DND-41 (cell line): ENCODE measurements at regions not wholly inside any gene's neighbourhood (a gene's known extent, or its start where the extent isn't known, plus 50 kb on each side); places are given as distances from the start of the nearest gene placed in this dataset.

Source experiments
- EZH2 ChIP-seq: IDR thresholded peaks from 3 replicates; pipeline ENCODE4 v1.6.1; 2012; ENCODE audit warnings: borderline replicate concordance, low read depth, mild to moderate bottlenecking, moderate library complexity, low read length, inconsistent platforms; ENCODE audit not compliant: severe bottlenecking
- TF ChIP-seq, protein P1 (sequence below): IDR thresholded peaks from 2 replicates; pipeline ENCODE4 v1.5.1; 2012; ENCODE audit warnings: borderline replicate concordance, low read length, moderate library complexity, mild to moderate bottlenecking; ENCODE audit not compliant: poor library complexity, severe bottlenecking; ENCODE audit errors: extremely low read depth

DNA sequence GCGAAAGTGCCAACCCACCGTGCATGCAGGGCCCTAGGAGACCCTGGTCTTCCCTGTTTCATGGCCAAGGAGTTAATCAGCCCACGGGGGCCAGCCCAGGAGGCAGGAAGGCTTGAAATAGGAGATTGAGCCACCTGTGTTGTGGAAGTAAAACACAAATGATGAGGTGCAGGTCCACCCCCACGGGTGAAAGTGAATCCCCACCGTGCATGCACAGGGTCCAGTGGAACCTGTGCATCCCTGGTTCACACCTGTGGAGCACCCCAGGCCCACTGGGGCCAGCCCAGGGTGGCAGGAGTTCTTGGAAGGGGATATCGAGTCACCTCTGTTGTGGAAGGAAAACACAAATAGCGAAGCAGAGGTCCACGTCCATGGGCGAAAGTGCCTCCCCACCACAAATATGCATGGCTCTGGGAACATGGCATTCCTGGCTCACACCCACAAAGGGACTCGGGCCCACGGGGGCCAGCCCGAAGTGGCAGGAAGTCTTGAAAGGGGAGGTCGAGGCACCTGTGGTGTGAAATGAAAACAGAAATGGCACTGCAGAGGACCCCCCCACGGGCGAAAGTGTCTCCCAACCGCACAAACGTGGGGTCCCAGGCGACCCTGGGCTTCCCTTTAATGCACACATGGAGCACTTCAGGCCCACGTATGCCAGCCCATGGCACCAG lies 381.5 kb downstream of the ALG10 start:
- TF ChIP-seq, protein P1, sequence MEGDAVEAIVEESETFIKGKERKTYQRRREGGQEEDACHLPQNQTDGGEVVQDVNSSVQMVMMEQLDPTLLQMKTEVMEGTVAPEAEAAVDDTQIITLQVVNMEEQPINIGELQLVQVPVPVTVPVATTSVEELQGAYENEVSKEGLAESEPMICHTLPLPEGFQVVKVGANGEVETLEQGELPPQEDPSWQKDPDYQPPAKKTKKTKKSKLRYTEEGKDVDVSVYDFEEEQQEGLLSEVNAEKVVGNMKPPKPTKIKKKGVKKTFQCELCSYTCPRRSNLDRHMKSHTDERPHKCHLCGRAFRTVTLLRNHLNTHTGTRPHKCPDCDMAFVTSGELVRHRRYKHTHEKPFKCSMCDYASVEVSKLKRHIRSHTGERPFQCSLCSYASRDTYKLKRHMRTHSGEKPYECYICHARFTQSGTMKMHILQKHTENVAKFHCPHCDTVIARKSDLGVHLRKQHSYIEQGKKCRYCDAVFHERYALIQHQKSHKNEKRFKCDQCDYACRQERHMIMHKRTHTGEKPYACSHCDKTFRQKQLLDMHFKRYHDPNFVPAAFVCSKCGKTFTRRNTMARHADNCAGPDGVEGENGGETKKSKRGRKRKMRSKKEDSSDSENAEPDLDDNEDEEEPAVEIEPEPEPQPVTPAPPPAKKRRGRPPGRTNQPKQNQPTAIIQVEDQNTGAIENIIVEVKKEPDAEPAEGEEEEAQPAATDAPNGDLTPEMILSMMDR: no peak
- no peak for TF ChIP-seq EZH2
